H1 (cell line): ENCODE measurements at regions not wholly inside any gene's neighbourhood (a gene's known extent, or its start where the extent isn't known, plus 50 kb on each side); places are given as distances from the start of the nearest gene placed in this dataset.

Experiments used
- BRCA1 ChIP-seq: IDR thresholded peaks from 2 replicates; pipeline ENCODE4 v1.6.1; 2012; ENCODE audit warnings: low read depth, low read length, improper control_type of control experiment
- CBX8 ChIP-seq: fragments of 300-800, 300-1000 bp; sonication (generic); IDR thresholded peaks from 2 replicates; pipeline ENCODE4 v1.7.1; 2016; ENCODE audit warnings: low read depth, low read length, borderline replicate concordance
- EZH2 ChIP-seq: fragments of 200-600 bp; sonication (generic); IDR thresholded peaks from 2 replicates; pipeline ENCODE4 v1.7.1; 2012; ENCODE audit warnings: low read depth, mild to moderate bottlenecking, moderate library complexity, low read length, inconsistent platforms; ENCODE audit not compliant: severe bottlenecking
- NANOG ChIP-seq: IDR thresholded peaks from 2 replicates; pipeline ENCODE4 v1.6.1; 2011; ENCODE audit warnings: low read length, low read depth, mild to moderate bottlenecking, inconsistent platforms; ENCODE audit not compliant: insufficient read depth, poor library complexity, severe bottlenecking
- POU5F1 ChIP-seq: IDR thresholded peaks from 2 replicates; pipeline ENCODE4 v1.6.1; 2011; ENCODE audit warnings: low read depth, mild to moderate bottlenecking, low read length, moderate library complexity
- SP1 ChIP-seq: IDR thresholded peaks from 2 replicates; pipeline ENCODE4 v1.6.1; 2011; ENCODE audit warnings: low read depth, low read length
- SRF ChIP-seq: IDR thresholded peaks from 2 replicates; pipeline ENCODE4 v1.6.1; 2011; ENCODE audit warnings: mild to moderate bottlenecking, low read depth, low read length, moderate library complexity
- SUZ12 ChIP-seq: fragments of 200-600 bp; sonication (generic); IDR thresholded peaks from 2 replicates; pipeline ENCODE4 v1.6.1; 2012; ENCODE audit warnings: mild to moderate bottlenecking, inconsistent platforms, low read length, moderate library complexity, mixed read lengths
- TAF1 ChIP-seq: IDR thresholded peaks from 2 replicates; pipeline ENCODE4 v1.6.1; 2011; ENCODE audit warnings: mild to moderate bottlenecking, low read depth, low read length
- TAF7 ChIP-seq: optimal IDR thresholded peaks from 2 replicates; pipeline ENCODE3; 2011; ENCODE audit warnings: low read depth, mild to moderate bottlenecking, inconsistent platforms, low read length, moderate library complexity, borderline replicate concordance
- TF ChIP-seq, protein P1 (sequence below): IDR thresholded peaks from 2 replicates; pipeline ENCODE4 v1.6.1; 2011; ENCODE audit warnings: low read length, improper control_type of control experiment

DNA sequence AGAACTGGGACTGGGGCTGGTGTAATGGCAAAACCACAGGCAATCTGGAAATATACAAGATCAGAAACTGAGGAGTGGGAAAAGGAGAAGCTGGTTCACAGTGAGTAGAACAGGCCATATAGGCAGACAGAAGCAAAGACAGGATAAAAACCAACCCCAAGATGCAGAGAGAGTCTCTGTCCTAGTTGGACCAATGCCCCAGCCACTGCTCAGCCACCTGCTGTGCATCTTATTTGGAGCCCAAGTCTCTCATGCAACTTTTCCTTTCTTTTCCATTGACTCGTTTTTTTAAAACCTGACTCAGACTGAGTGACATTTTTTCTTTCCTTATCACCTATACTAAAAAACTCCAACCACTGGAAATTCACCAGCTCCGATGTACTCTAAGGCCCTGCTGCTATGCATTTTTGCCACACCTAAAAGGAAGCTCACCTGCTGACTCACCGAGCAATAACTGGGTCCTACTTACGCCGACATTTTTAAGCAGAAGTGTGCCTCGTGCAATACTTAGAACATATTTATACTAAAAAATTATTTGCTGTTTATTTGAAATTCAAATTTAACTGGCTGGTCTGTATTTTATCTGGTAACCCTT, 100.8 kb upstream of the XYLT1 start (continued):
- TF ChIP-seq SP1, result no peak
- TF ChIP-seq, protein P1, sequence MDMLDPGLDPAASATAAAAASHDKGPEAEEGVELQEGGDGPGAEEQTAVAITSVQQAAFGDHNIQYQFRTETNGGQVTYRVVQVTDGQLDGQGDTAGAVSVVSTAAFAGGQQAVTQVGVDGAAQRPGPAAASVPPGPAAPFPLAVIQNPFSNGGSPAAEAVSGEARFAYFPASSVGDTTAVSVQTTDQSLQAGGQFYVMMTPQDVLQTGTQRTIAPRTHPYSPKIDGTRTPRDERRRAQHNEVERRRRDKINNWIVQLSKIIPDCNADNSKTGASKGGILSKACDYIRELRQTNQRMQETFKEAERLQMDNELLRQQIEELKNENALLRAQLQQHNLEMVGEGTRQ, result no peak
- TF ChIP-seq NANOG, result no peak
- no peak for TF ChIP-seq CBX8
- no peak for TF ChIP-seq SUZ12
- no peak for TF ChIP-seq TAF7
- TF ChIP-seq TAF1, result no peak
- TF ChIP-seq BRCA1, result no peak
- no peak for TF ChIP-seq POU5F1
- TF ChIP-seq SRF, result no peak
- TF ChIP-seq EZH2, result no peak
